ENCODE measurements at regions not wholly inside any gene's neighbourhood (a gene's known extent, or its start where the extent isn't known, plus 50 kb on each side); places are given as distances from the start of the nearest gene placed in this dataset.

DNA sequence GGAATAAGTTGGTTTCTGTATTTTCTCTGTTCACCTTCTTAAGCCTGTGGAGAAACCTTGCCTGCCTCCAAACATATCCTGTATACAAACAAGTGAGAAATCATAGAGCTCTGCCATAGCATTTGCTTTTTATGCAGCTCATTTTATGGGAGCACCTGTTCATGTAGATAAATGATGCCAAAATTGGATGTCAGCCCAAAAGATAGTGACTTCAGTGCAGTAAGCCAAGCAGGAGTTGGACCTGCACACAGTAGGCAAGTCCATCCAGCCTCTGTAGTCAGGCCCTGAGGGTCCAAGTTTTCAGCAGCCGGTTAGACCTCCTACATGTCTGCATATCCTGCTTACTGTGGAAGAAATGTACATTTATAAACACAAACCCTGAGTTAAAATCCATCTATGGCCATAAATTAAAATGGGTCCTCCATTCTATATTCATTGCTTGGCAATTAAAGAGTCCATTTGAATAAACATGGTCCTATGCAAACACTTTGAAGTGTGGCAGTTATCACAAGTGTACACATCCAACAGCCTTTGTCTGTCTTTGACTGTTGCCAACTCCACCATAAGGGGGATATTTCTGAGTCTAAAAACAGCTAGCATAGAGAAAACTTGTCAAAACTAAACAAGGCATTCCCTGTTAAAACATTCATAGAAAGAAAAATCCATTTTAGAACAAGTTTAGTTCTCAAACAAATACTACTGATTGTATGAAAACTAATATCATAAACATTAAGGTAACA, 847.8 kb downstream of the RPS29 start:
- Histone ChIP-seq H3K36me3 (replicated peaks in 1 of 2; ENCODE audit: control insufficient read depth in 1 of 2, insufficient read depth in 2 of 2, low read length in 1 of 2) (no peaks in the 10 kb centered on the region), H3K9ac (no peak overlapping the region), H4K20me1 (ENCODE audit: insufficient read depth) (no peaks in the 10 kb centered on the region), H2AFZ (ENCODE audit: low read depth) (no peak overlapping the region), H3K4me1 (ENCODE audit: control insufficient read depth in 1 of 2, insufficient read depth in 2 of 2, low read depth in 1 of 2, low read length in 1 of 2) (no peaks in the 10 kb centered on the region), H3K9me2 (no peaks in the 10 kb centered on the region), H3F3A (replicated peaks; ENCODE audit: insufficient read depth) (no peaks in the 10 kb centered on the region), H3K27ac (ENCODE audit: low read depth in 2 of 2, low read length in 1 of 2) (no peak overlapping the region), H3K9me3 (no peaks in the 10 kb centered on the region), H3K4me2 (no peak overlapping the region), H3K4me3 (ENCODE audit: low read depth in 2 of 2, low read length in 1 of 2) (no peak overlapping the region), H3K79me2 (ENCODE audit: insufficient read depth) (no peaks in the 10 kb centered on the region), H3K27me3 (ENCODE audit: insufficient read depth) (no peaks in the 10 kb centered on the region)
- DNase-seq = no peak
- no peak for TF ChIP-seq NFIC (IDR thresholded peaks at IDR 0.05; ENCODE audit: borderline replicate concordance)
- TF ChIP-seq EZH2phosphoT487 (IDR thresholded peaks at IDR 0.05; ENCODE audit: borderline replicate concordance, low read depth) = no peak
- no peak for TF ChIP-seq YY1 (IDR thresholded peaks at IDR 0.05; ENCODE audit: low read depth)
- no peak for TF ChIP-seq RXRA (IDR thresholded peaks at IDR 0.05; ENCODE audit: borderline replicate concordance, low read depth)
- TF ChIP-seq TEAD4 (IDR thresholded peaks at IDR 0.05; ENCODE audit: borderline replicate concordance, insufficient read depth) = no peak
- TF ChIP-seq, protein P1, sequence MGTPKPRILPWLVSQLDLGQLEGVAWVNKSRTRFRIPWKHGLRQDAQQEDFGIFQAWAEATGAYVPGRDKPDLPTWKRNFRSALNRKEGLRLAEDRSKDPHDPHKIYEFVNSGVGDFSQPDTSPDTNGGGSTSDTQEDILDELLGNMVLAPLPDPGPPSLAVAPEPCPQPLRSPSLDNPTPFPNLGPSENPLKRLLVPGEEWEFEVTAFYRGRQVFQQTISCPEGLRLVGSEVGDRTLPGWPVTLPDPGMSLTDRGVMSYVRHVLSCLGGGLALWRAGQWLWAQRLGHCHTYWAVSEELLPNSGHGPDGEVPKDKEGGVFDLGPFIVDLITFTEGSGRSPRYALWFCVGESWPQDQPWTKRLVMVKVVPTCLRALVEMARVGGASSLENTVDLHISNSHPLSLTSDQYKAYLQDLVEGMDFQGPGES (IDR thresholded peaks at IDR 0.05; ENCODE audit: low read depth, low read length) = no peak
- TF ChIP-seq, protein P2, sequence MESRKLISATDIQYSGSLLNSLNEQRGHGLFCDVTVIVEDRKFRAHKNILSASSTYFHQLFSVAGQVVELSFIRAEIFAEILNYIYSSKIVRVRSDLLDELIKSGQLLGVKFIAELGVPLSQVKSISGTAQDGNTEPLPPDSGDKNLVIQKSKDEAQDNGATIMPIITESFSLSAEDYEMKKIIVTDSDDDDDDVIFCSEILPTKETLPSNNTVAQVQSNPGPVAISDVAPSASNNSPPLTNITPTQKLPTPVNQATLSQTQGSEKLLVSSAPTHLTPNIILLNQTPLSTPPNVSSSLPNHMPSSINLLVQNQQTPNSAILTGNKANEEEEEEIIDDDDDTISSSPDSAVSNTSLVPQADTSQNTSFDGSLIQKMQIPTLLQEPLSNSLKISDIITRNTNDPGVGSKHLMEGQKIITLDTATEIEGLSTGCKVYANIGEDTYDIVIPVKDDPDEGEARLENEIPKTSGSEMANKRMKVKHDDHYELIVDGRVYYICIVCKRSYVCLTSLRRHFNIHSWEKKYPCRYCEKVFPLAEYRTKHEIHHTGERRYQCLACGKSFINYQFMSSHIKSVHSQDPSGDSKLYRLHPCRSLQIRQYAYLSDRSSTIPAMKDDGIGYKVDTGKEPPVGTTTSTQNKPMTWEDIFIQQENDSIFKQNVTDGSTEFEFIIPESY (IDR thresholded peaks at IDR 0.05; ENCODE audit: borderline replicate concordance, low read depth) = no peak
- TF ChIP-seq RCOR1 (IDR thresholded peaks at IDR 0.05; ENCODE audit: low read length) = no peak
- TF ChIP-seq, protein P3, sequence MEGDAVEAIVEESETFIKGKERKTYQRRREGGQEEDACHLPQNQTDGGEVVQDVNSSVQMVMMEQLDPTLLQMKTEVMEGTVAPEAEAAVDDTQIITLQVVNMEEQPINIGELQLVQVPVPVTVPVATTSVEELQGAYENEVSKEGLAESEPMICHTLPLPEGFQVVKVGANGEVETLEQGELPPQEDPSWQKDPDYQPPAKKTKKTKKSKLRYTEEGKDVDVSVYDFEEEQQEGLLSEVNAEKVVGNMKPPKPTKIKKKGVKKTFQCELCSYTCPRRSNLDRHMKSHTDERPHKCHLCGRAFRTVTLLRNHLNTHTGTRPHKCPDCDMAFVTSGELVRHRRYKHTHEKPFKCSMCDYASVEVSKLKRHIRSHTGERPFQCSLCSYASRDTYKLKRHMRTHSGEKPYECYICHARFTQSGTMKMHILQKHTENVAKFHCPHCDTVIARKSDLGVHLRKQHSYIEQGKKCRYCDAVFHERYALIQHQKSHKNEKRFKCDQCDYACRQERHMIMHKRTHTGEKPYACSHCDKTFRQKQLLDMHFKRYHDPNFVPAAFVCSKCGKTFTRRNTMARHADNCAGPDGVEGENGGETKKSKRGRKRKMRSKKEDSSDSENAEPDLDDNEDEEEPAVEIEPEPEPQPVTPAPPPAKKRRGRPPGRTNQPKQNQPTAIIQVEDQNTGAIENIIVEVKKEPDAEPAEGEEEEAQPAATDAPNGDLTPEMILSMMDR (IDR thresholded peaks at IDR 0.05) = no peak
- no peak for TF ChIP-seq FOSL2 (IDR thresholded peaks at IDR 0.05; ENCODE audit: borderline replicate concordance, low read depth)
- TF ChIP-seq CHD2 (IDR thresholded peaks at IDR 0.05; ENCODE audit: low read length, partially characterized antibody) = no peak
- TF ChIP-seq, protein P4, sequence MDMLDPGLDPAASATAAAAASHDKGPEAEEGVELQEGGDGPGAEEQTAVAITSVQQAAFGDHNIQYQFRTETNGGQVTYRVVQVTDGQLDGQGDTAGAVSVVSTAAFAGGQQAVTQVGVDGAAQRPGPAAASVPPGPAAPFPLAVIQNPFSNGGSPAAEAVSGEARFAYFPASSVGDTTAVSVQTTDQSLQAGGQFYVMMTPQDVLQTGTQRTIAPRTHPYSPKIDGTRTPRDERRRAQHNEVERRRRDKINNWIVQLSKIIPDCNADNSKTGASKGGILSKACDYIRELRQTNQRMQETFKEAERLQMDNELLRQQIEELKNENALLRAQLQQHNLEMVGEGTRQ (IDR thresholded peaks at IDR 0.05; ENCODE audit: borderline replicate concordance, low read depth, low read length) = no peak
- POLR2A ChIA-PET = no interaction called here
- CTCF ChIA-PET = no interaction called here
- WGBS (ENCODE audit: low lambda C conversion rate) = no CpG with 5 or more reads among the region's 1 CpG

Measured in SK-N-SH (cell line).